ENCODE measurements at regions not wholly inside any gene's neighbourhood (a gene's known extent, or its start where the extent isn't known, plus 50 kb on each side); places are given as distances from the start of the nearest gene placed in this dataset.

DNA sequence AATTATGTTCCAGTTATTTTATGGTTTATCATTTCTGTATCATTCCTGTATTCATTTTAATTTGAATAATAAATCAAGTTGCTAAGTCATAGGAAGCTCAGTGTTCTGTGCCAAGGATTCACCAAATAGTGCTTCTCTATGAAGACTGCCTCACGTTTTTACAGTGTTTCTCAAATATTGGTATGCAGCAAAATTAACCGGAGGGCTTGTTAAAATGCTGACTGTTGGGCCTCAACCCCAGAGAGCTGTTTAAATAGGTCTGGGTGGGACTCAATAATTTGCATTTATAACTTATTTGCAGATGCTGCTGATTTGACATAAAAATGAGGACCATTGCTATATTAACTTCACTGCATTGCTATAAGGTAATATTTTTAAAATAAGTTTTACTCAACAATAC is 166.7 kb downstream of the TINAG start:
- Histone ChIP-seq H3K27me3 (ENCODE audit: insufficient read depth, poor library complexity, severe bottlenecking) (no peaks in the 10 kb centered on the region), H3K27ac (ENCODE audit: poor library complexity, severe bottlenecking) (no peak overlapping the region)

DNA sequence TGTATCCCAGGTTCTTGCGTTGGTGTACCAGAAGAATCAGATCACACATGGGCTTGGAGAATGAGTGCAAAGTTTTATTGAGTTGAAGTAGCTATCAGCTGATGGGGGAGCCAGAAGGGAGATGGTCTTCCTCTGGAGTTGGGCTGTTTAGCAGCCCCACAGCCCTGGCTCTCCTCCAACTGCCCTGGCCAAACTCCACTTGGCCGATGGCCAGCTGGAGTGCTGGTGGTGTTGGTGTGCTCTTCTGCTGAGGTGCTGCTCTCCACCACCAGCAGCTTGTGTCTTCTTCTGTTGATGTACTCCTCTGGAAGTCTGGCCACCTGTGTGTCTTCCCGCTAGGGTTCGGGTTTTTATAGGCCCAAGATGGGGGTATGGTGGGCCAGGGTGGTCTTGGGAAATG is 172.8 kb downstream of the TINAG start:
- no peak for DNase-seq (ENCODE audit: low spot score)
- TF ChIP-seq, protein P1, sequence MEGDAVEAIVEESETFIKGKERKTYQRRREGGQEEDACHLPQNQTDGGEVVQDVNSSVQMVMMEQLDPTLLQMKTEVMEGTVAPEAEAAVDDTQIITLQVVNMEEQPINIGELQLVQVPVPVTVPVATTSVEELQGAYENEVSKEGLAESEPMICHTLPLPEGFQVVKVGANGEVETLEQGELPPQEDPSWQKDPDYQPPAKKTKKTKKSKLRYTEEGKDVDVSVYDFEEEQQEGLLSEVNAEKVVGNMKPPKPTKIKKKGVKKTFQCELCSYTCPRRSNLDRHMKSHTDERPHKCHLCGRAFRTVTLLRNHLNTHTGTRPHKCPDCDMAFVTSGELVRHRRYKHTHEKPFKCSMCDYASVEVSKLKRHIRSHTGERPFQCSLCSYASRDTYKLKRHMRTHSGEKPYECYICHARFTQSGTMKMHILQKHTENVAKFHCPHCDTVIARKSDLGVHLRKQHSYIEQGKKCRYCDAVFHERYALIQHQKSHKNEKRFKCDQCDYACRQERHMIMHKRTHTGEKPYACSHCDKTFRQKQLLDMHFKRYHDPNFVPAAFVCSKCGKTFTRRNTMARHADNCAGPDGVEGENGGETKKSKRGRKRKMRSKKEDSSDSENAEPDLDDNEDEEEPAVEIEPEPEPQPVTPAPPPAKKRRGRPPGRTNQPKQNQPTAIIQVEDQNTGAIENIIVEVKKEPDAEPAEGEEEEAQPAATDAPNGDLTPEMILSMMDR (IDR thresholded peaks at IDR 0.05; ENCODE audit: poor library complexity, severe bottlenecking), result no peak
- Histone ChIP-seq H3K4me3 (ENCODE audit: severe bottlenecking) (no peak overlapping the region), H3K27me3 (ENCODE audit: insufficient read depth, poor library complexity, severe bottlenecking) (no peaks in the 10 kb centered on the region), H3K9me3 (ENCODE audit: severe bottlenecking) (no peaks in the 10 kb centered on the region), H3K4me1 (ENCODE audit: insufficient read depth, poor library complexity, severe bottlenecking) (no peaks in the 10 kb centered on the region), H3K36me3 (ENCODE audit: low read depth) (no peaks in the 10 kb centered on the region), H3K27ac (ENCODE audit: poor library complexity, severe bottlenecking) (no peak overlapping the region)
- ATAC-seq (ENCODE audit: low read depth), result no peak

More for the DNA sequence above, 166.7 kb downstream of the TINAG start:
- DNase-seq (ENCODE audit: low spot score), result no peak
- Histone ChIP-seq H3K9me3 (ENCODE audit: severe bottlenecking) (no peaks in the 10 kb centered on the region), H3K36me3 (ENCODE audit: low read depth) (no peaks in the 10 kb centered on the region), H3K4me1 (ENCODE audit: insufficient read depth, poor library complexity, severe bottlenecking) (no peaks in the 10 kb centered on the region), H3K4me3 (ENCODE audit: severe bottlenecking) (no peak overlapping the region)
- ATAC-seq (ENCODE audit: low read depth), result no peak
- TF ChIP-seq, protein P1 (IDR thresholded peaks at IDR 0.05; ENCODE audit: poor library complexity, severe bottlenecking), result no peak

DNA sequence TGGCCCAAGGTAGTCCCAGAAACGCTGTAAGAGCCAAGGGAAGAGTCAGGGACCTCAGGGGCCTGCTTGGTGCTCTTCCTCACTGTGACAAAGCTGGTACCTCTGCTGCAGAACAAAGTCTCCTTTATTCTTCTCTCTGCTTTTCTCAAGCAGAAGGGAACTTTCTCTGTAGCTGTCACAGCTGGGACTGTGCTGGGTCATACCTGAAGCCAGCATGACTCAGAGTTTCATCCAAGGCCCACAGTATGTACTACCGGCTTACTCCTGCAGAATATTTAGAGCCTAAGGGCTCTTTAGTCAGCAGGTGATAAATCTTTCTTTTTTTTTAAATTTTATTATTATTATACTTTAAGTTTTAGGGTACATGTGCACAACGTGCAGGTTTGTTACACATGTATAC is 183.2 kb downstream of the TINAG start:
- Histone ChIP-seq H3K36me3 (ENCODE audit: low read depth) (no peaks in the 10 kb centered on the region), H3K4me3 (ENCODE audit: severe bottlenecking) (no peak overlapping the region), H3K4me1 (ENCODE audit: insufficient read depth, poor library complexity, severe bottlenecking) (peaks cover 14% of the 10 kb centered on the region), H3K27ac (ENCODE audit: poor library complexity, severe bottlenecking) (no peak overlapping the region), H3K9me3 (ENCODE audit: severe bottlenecking) (no peaks in the 10 kb centered on the region), H3K27me3 (ENCODE audit: insufficient read depth, poor library complexity, severe bottlenecking) (no peaks in the 10 kb centered on the region)
- TF ChIP-seq, protein P1 (IDR thresholded peaks at IDR 0.05; ENCODE audit: poor library complexity, severe bottlenecking), result no peak
- no peak for DNase-seq (ENCODE audit: low spot score)
- ATAC-seq (ENCODE audit: low read depth), result peak; percentile 99

DNA sequence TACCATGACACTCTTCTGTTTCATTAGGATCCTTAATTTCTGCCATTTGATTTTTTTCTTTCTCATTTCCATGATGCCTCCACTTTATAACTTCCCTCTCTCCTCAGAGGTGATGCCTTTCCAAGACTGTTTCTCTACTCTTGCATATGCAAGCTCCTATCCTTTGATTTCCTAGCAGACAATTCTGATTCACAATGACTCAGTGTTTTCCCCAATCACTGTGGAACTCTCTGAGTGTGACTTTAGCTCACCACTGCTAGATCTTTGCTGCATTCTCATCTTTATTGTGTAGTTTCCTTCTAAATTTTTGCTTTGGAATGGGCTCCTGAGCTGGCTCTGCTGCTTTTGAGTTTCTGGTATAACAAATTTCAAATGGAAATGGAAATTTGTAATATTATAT is 184.9 kb downstream of the TINAG start:
- no peaks in the 10 kb centered on the region for H3K36me3 ChIP-seq (ENCODE audit: low read depth)
- H3K4me1 ChIP-seq (ENCODE audit: insufficient read depth, poor library complexity, severe bottlenecking), result peaks cover 14% of the 10 kb centered on the region
- ATAC-seq (ENCODE audit: low read depth), result peak; percentile 87
- no peak for DNase-seq (ENCODE audit: low spot score)
- H3K4me3 ChIP-seq (ENCODE audit: severe bottlenecking), result no peak overlapping the region
- H3K9me3 ChIP-seq (ENCODE audit: severe bottlenecking), result no peaks in the 10 kb centered on the region
- no peaks in the 10 kb centered on the region for H3K27me3 ChIP-seq (ENCODE audit: insufficient read depth, poor library complexity, severe bottlenecking)
- TF ChIP-seq, protein P1 (IDR thresholded peaks at IDR 0.05; ENCODE audit: poor library complexity, severe bottlenecking), result no peak
- H3K27ac ChIP-seq (ENCODE audit: poor library complexity, severe bottlenecking), result no peak overlapping the region

DNA sequence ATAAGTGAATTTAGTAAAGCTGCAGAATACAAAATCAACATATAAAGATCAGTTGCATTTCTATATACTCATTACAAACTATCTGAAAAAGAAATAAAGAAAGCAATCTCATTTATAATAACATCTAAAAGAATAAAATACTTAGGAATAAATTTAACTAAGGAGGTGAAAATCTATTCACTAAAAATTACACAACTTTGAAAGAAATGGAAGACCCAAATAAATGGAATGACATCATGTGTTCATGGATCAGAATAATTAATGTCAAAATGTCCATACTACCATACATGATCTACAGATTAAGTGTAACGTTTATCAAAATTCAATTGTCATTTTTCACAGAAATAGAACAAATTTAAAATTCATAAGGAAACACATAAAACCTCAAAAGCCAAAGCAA is 194.9 kb downstream of the TINAG start:
- Histone ChIP-seq H3K27ac (ENCODE audit: poor library complexity, severe bottlenecking) (no peak overlapping the region), H3K4me1 (ENCODE audit: insufficient read depth, poor library complexity, severe bottlenecking) (no peaks in the 10 kb centered on the region), H3K9me3 (ENCODE audit: severe bottlenecking) (no peaks in the 10 kb centered on the region), H3K27me3 (ENCODE audit: insufficient read depth, poor library complexity, severe bottlenecking) (no peaks in the 10 kb centered on the region), H3K36me3 (ENCODE audit: low read depth) (no peaks in the 10 kb centered on the region), H3K4me3 (ENCODE audit: severe bottlenecking) (no peak overlapping the region)
- TF ChIP-seq, protein P1 (IDR thresholded peaks at IDR 0.05; ENCODE audit: poor library complexity, severe bottlenecking), result no peak
- no peak for ATAC-seq (ENCODE audit: low read depth)
- DNase-seq (ENCODE audit: low spot score), result no peak
